ENCODE measurements at regions not wholly inside any gene's neighbourhood (a gene's known extent, or its start where the extent isn't known, plus 50 kb on each side); places are given as distances from the start of the nearest gene placed in this dataset.

- H2BK15ac ChIP-seq (ENCODE audit: low read length), result no peak overlapping the region
- peaks cover 4 to 7% of the 10 kb centered on the region in 2 donors for H3K9me3 ChIP-seq (replicated peaks in 1 of 2; ENCODE audit: control insufficient read depth in 2 of 2, insufficient read depth in 1 of 2, low read depth in 1 of 2, low read length in 2 of 2)
- H3K27ac ChIP-seq (replicated peaks; ENCODE audit: low read length), result no peak overlapping the region
- H3K4me3 ChIP-seq (ENCODE audit: low read length in 2 of 2), result no peak overlapping the region
- H3K23ac ChIP-seq (ENCODE audit: low read depth, low read length, poor library complexity), result no peak overlapping the region
- no peak overlapping the region for H3K9ac ChIP-seq (ENCODE audit: low read depth, low read length, poor library complexity)
- no peaks in the 10 kb centered on the region for H3K79me1 ChIP-seq (ENCODE audit: low read depth, low read length)
- no peak overlapping the region for H2AFZ ChIP-seq (ENCODE audit: low read length)
- H3K4me1 ChIP-seq (ENCODE audit: control insufficient read depth in 2 of 2, insufficient read depth in 1 of 2, low read depth in 1 of 2, low read length in 2 of 2), result no peaks in the 10 kb centered on the region
- H3K14ac ChIP-seq (ENCODE audit: low read length), result no peak overlapping the region
- H3K36me3 ChIP-seq (replicated peaks in 1 of 2; ENCODE audit: control insufficient read depth in 2 of 2, insufficient read depth in 2 of 2, low read length in 2 of 2), result no peaks in the 10 kb centered on the region
- H3K4me2 ChIP-seq (ENCODE audit: insufficient read depth, low read length, poor library complexity, severe bottlenecking), result no peak overlapping the region
- no peaks in the 10 kb centered on the region for H3K27me3 ChIP-seq (ENCODE audit: control insufficient read depth in 3 of 3, insufficient read depth in 3 of 3, low read depth in 1 of 3, low read length in 3 of 3)
- H2BK5ac ChIP-seq (ENCODE audit: low read length), result no peak overlapping the region
- no peak overlapping the region for H3K18ac ChIP-seq (ENCODE audit: low read length)
- H4K91ac ChIP-seq (ENCODE audit: low read depth, low read length, poor library complexity), result no peak overlapping the region
- no peak for DNase-seq (ENCODE audit: low spot score)
- no peak overlapping the region for H2AK5ac ChIP-seq (ENCODE audit: low read depth, low read length)
- no peak overlapping the region for H2BK12ac ChIP-seq (ENCODE audit: low read length)
- WGBS, 2 donors (ENCODE audit: extremely low coverage in 2 of 2, insufficient read length in 2 of 2, insufficient replicate concordance in 1 of 2), result 100% methylated on average over 1 of the region's 2 CpGs; no CpG with 5 or more reads in 1 of the 2 donors
- H4K8ac ChIP-seq (ENCODE audit: low read depth, low read length), result no peak overlapping the region
- no peak overlapping the region for H2BK120ac ChIP-seq (ENCODE audit: low read depth, low read length)
- no peak overlapping the region for H3K4ac ChIP-seq (ENCODE audit: low read length)
Observed at GRCh38 chr11:104645261-104646222, 252.7 kb downstream of the CASP12 start.

DNA sequence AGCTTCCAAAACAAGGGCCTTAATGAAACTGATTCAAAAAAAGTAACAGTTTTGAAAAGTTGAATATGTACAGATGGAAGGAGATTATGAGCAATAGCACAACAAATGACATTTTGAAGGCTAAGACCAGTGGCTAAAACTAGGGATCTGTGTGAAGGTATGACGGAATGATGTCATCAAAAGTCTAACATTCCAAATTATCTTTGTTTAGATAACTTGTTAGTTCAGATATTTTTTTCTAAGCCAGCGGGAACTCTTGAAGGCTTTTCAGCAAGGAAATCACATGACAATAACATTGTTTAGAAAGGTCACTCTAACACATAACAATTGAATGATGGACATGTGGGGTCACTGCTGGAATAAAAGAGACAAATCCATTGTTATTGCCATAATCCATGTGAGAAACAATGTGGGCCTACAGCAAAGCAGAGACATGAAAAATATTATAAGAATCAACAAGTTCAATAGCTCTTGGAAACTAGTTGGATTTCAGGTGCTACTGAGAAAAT lies 260.5 kb downstream of the CASP12 start:
- DNase-seq (ENCODE audit: low spot score), result no peak
- Histone ChIP-seq H3K27me3 (ENCODE audit: control insufficient read depth in 3 of 3, insufficient read depth in 3 of 3, low read depth in 1 of 3, low read length in 3 of 3) (no peaks in the 10 kb centered on the region), H4K8ac (ENCODE audit: low read depth, low read length) (no peak overlapping the region), H3K4ac (ENCODE audit: low read length) (no peak overlapping the region), H3K27ac (replicated peaks; ENCODE audit: low read length) (no peak overlapping the region), H3K14ac (ENCODE audit: low read length) (no peak overlapping the region), H2AFZ (ENCODE audit: low read length) (no peak overlapping the region), H3K4me2 (ENCODE audit: insufficient read depth, low read length, poor library complexity, severe bottlenecking) (no peak overlapping the region), H3K23ac (ENCODE audit: low read depth, low read length, poor library complexity) (no peak overlapping the region), H3K9ac (ENCODE audit: low read depth, low read length, poor library complexity) (no peak overlapping the region), H2AK5ac (ENCODE audit: low read depth, low read length) (no peak overlapping the region), H2BK120ac (ENCODE audit: low read depth, low read length) (no peak overlapping the region), H3K4me1 (ENCODE audit: control insufficient read depth in 2 of 2, insufficient read depth in 1 of 2, low read depth in 1 of 2, low read length in 2 of 2) (no peaks in the 10 kb centered on the region), H4K91ac (ENCODE audit: low read depth, low read length, poor library complexity) (no peak overlapping the region), H3K79me1 (ENCODE audit: low read depth, low read length) (no peaks in the 10 kb centered on the region), H3K4me3 (ENCODE audit: low read length in 2 of 2) (no peak overlapping the region), H3K9me3 (replicated peaks in 1 of 2; ENCODE audit: control insufficient read depth in 2 of 2, insufficient read depth in 1 of 2, low read depth in 1 of 2, low read length in 2 of 2) (no peaks in the 10 kb centered on the region), H2BK12ac (ENCODE audit: low read length) (no peak overlapping the region), H2BK15ac (ENCODE audit: low read length) (no peak overlapping the region), H3K36me3 (replicated peaks in 1 of 2; ENCODE audit: control insufficient read depth in 2 of 2, insufficient read depth in 2 of 2, low read length in 2 of 2) (no peaks in the 10 kb centered on the region), H3K18ac (ENCODE audit: low read length) (no peak overlapping the region), H2BK5ac (ENCODE audit: low read length) (no peak overlapping the region)
- WGBS, 2 donors (ENCODE audit: extremely low coverage in 2 of 2, insufficient read length in 2 of 2, insufficient replicate concordance in 1 of 2), result no CpG with 5 or more reads among the region's 2 CpGs

- no peak overlapping the region for H2BK12ac ChIP-seq (ENCODE audit: low read length)
- H3K79me1 ChIP-seq (ENCODE audit: low read depth, low read length), result no peaks in the 10 kb centered on the region
- no peak overlapping the region for H3K4ac ChIP-seq (ENCODE audit: low read length)
- no peaks in the 10 kb centered on the region for H3K36me3 ChIP-seq (replicated peaks in 1 of 2; ENCODE audit: control insufficient read depth in 2 of 2, insufficient read depth in 2 of 2, low read length in 2 of 2)
- no peak overlapping the region for H3K9ac ChIP-seq (ENCODE audit: low read depth, low read length, poor library complexity)
- no peak overlapping the region for H3K23ac ChIP-seq (ENCODE audit: low read depth, low read length, poor library complexity)
- no peak overlapping the region for H2BK5ac ChIP-seq (ENCODE audit: low read length)
- no peak overlapping the region for H3K14ac ChIP-seq (ENCODE audit: low read length)
- H3K27me3 ChIP-seq (ENCODE audit: control insufficient read depth in 3 of 3, insufficient read depth in 3 of 3, low read depth in 1 of 3, low read length in 3 of 3), result no peaks in the 10 kb centered on the region
- no peak overlapping the region for H3K4me3 ChIP-seq (ENCODE audit: low read length in 2 of 2)
- no peaks in the 10 kb centered on the region for H3K9me3 ChIP-seq (replicated peaks in 1 of 2; ENCODE audit: control insufficient read depth in 2 of 2, insufficient read depth in 1 of 2, low read depth in 1 of 2, low read length in 2 of 2)
- no peak overlapping the region for H2AK5ac ChIP-seq (ENCODE audit: low read depth, low read length)
- no CpG with 5 or more reads among the region's 1 CpG for WGBS, 2 donors (ENCODE audit: extremely low coverage in 2 of 2, insufficient read length in 2 of 2, insufficient replicate concordance in 1 of 2)
- no peak overlapping the region for H3K4me2 ChIP-seq (ENCODE audit: insufficient read depth, low read length, poor library complexity, severe bottlenecking)
- H3K4me1 ChIP-seq (ENCODE audit: control insufficient read depth in 2 of 2, insufficient read depth in 1 of 2, low read depth in 1 of 2, low read length in 2 of 2), result no peaks in the 10 kb centered on the region
- no peak overlapping the region for H4K8ac ChIP-seq (ENCODE audit: low read depth, low read length)
- no peak overlapping the region for H2AFZ ChIP-seq (ENCODE audit: low read length)
- H2BK15ac ChIP-seq (ENCODE audit: low read length), result no peak overlapping the region
- H3K27ac ChIP-seq (replicated peaks; ENCODE audit: low read length), result no peak overlapping the region
- no peak for DNase-seq (ENCODE audit: low spot score)
- H3K18ac ChIP-seq (ENCODE audit: low read length), result no peak overlapping the region
- no peak overlapping the region for H2BK120ac ChIP-seq (ENCODE audit: low read depth, low read length)
- H4K91ac ChIP-seq (ENCODE audit: low read depth, low read length, poor library complexity), result no peak overlapping the region
Observed at GRCh38 chr11:104633226-104633625, 265.0 kb downstream of the CASP12 start.

DNA sequence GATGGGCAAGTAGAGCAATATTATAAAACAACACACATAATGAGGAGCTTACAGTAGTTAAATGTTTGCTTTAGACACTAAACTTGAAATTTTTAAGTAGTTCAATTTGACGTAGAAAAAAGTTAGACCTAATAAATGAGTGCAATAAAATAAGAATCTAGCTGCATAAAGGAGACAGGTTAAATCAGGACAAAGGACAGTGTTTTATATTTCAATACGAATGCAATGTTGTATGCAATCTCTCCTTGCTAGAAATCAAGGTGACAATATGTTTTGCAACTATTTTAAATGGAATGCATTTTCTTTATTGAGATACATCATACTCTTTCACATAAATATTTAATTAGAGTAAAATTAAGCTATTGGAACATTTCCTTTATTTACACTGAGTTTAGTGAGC lies 267.9 kb downstream of the CASP12 start:
- Histone ChIP-seq H3K23ac (ENCODE audit: low read depth, low read length, poor library complexity) (no peak overlapping the region), H2BK120ac (ENCODE audit: low read depth, low read length) (no peak overlapping the region), H2BK15ac (ENCODE audit: low read length) (no peak overlapping the region), H3K79me1 (ENCODE audit: low read depth, low read length) (no peaks in the 10 kb centered on the region), H2BK12ac (ENCODE audit: low read length) (no peak overlapping the region), H3K14ac (ENCODE audit: low read length) (no peak overlapping the region), H3K4me2 (ENCODE audit: insufficient read depth, low read length, poor library complexity, severe bottlenecking) (no peak overlapping the region), H3K9ac (ENCODE audit: low read depth, low read length, poor library complexity) (no peak overlapping the region), H4K8ac (ENCODE audit: low read depth, low read length) (no peak overlapping the region), H3K27ac (replicated peaks; ENCODE audit: low read length) (no peak overlapping the region), H3K4me1 (ENCODE audit: control insufficient read depth in 2 of 2, insufficient read depth in 1 of 2, low read depth in 1 of 2, low read length in 2 of 2) (no peaks in the 10 kb centered on the region), H3K27me3 (ENCODE audit: control insufficient read depth in 3 of 3, insufficient read depth in 3 of 3, low read depth in 1 of 3, low read length in 3 of 3) (no peaks in the 10 kb centered on the region), H4K91ac (ENCODE audit: low read depth, low read length, poor library complexity) (no peak overlapping the region), H2BK5ac (ENCODE audit: low read length) (no peak overlapping the region), H2AFZ (ENCODE audit: low read length) (no peak overlapping the region), H3K18ac (ENCODE audit: low read length) (no peak overlapping the region), H3K9me3 (replicated peaks in 1 of 2; ENCODE audit: control insufficient read depth in 2 of 2, insufficient read depth in 1 of 2, low read depth in 1 of 2, low read length in 2 of 2) (no peaks in the 10 kb centered on the region), H2AK5ac (ENCODE audit: low read depth, low read length) (no peak overlapping the region), H3K4ac (ENCODE audit: low read length) (no peak overlapping the region), H3K36me3 (replicated peaks in 1 of 2; ENCODE audit: control insufficient read depth in 2 of 2, insufficient read depth in 2 of 2, low read length in 2 of 2) (no peaks in the 10 kb centered on the region), H3K4me3 (ENCODE audit: low read length in 2 of 2) (no peak overlapping the region)
- no peak for DNase-seq (ENCODE audit: low spot score)
- WGBS, 2 donors (ENCODE audit: extremely low coverage in 2 of 2, insufficient read length in 2 of 2, insufficient replicate concordance in 1 of 2), result no CpG with 5 or more reads among the region's 2 CpGs

Data from neuronal stem cell (in vitro differentiated cells).